CD4-positive, alpha-beta T cell treated with Interleukin-15 for 4 hours (primary cell): ENCODE measurements at regions not wholly inside any gene's neighbourhood (a gene's known extent, or its start where the extent isn't known, plus 50 kb on each side); places are given as distances from the start of the nearest gene placed in this dataset.

Experiments used
- DNase-seq: peaks from one replicate; pipeline ENCODE4 v3.0.0-alpha.2; 2020; ENCODE audit warnings: low spot score

GRCh38 chr13:24083141-24083540 is 77.4 kb upstream of the SPATA13 start:
- no peak for DNase-seq

GRCh38 chr13:24083722-24084421 is 76.6 kb upstream of the SPATA13 start:
- DNase-seq = no peak

GRCh38 chr13:24085662-24086061 is 74.9 kb upstream of the SPATA13 start:
- no peak for DNase-seq

GRCh38 chr13:24086642-24087041 is 73.9 kb upstream of the SPATA13 start:
- DNase-seq = no peak

GRCh38 chr13:24087605-24088225 is 72.8 kb upstream of the SPATA13 start:
- no peak for DNase-seq

- no peak for DNase-seq
Measured at GRCh38 chr13:24090049-24090448, 70.5 kb upstream of the SPATA13 start.

GRCh38 chr13:24091080-24091479 is 69.4 kb upstream of the SPATA13 start:
- no peak for DNase-seq

GRCh38 chr13:24092108-24092507 is 68.4 kb upstream of the SPATA13 start:
- no peak for DNase-seq

GRCh38 chr13:24093047-24093446 is 67.5 kb upstream of the SPATA13 start:
- DNase-seq = no peak

- no peak for DNase-seq
Measured at GRCh38 chr13:24096659-24097058, 63.9 kb upstream of the SPATA13 start.

GRCh38 chr13:24097064-24097463 is 63.5 kb upstream of the SPATA13 start:
- DNase-seq = no peak

- DNase-seq = no peak
Measured at GRCh38 chr13:24097667-24098066, 62.9 kb upstream of the SPATA13 start.

GRCh38 chr13:24099490-24099889 is 61.0 kb upstream of the SPATA13 start:
- DNase-seq = no peak

- DNase-seq = no peak
Measured at GRCh38 chr13:24100188-24100587, 60.3 kb upstream of the SPATA13 start.

- DNase-seq = no peak
Measured at GRCh38 chr13:24103782-24104372, 56.6 kb upstream of the SPATA13 start.

- DNase-seq = no peak
Measured at GRCh38 chr13:24104723-24105122, 55.8 kb upstream of the SPATA13 start.

GRCh38 chr13:24106429-24106828 is 54.1 kb upstream of the SPATA13 start:
- DNase-seq = no peak

GRCh38 chr13:24107955-24108614 is 52.4 kb upstream of the SPATA13 start:
- no peak for DNase-seq

- no peak for DNase-seq
Measured at GRCh38 chr13:24108615-24108965, 51.9 kb upstream of the SPATA13 start.

GRCh38 chr13:24110011-24110410 is 50.5 kb upstream of the SPATA13 start:
- no peak for DNase-seq
